SK-N-SH (cell line): ENCODE measurements at regions not wholly inside any gene's neighbourhood (a gene's known extent, or its start where the extent isn't known, plus 50 kb on each side); places are given as distances from the start of the nearest gene placed in this dataset.

ENCODE experiments used
- CTCF ChIA-PET: fragments of 300-600, 350-600 bp; formaldehyde crosslinking; extraction: SDS; loops from one replicate; lab custom pipeline; 2021; lab: Yijun Ruan, JAX
- POLR2A ChIA-PET: fragments of 350-600 bp; sonication (Branson Sonifier 250); formaldehyde crosslinking; extraction: SDS; loops from one replicate; lab custom pipeline; 2020; ENCODE audit warnings: antibody characterized with exemption, inconsistent platforms; lab: Yijun Ruan, JAX
- DNase-seq: peaks from one replicate; pipeline ENCODE4 v3.0.0; 2012
- H2AFZ ChIP-seq: fragments of 200-600 bp; sonication (generic); 2 replicates; pipeline ENCODE4 v1.8.1; 2016; ENCODE audit warnings: antibody characterized with exemption, mild to moderate bottlenecking, low read depth
- H3F3A ChIP-seq: fragments of 200-600 bp; sonication (generic); replicated peaks from 2 replicates; pipeline ENCODE3; 2016; ENCODE audit warnings: antibody characterized with exemption, mild to moderate bottlenecking; ENCODE audit not compliant: insufficient read depth
- H3K27ac ChIP-seq, 2 experiments: fragments of 200-500 bp in 1 of 2; fragments of 200-600 bp in 1 of 2; sonication (Bioruptor generic) in 1 of 2; sonication (generic), shearing (Covaris generic) in 1 of 2; 2 replicates each; pipeline versions ENCODE4 v1.5.1 to v1.6.1; 2014 to 2016; ENCODE audit warnings: low read depth in 2 of 2, inconsistent platforms in 1 of 2, low read length in 1 of 2, mild to moderate bottlenecking in 1 of 2, mixed read lengths in 1 of 2
- H3K27me3 ChIP-seq: fragments of 200-600 bp; sonication (generic), shearing (Covaris generic); 2 replicates; pipeline ENCODE4 v1.6.1; 2016; ENCODE audit warnings: mixed run types; ENCODE audit not compliant: insufficient read depth
- H3K36me3 ChIP-seq, 2 experiments: fragments of 200-500 bp in 1 of 2; fragments of 200-600 bp in 1 of 2; sonication (Bioruptor generic) in 1 of 2; sonication (generic) in 1 of 2; replicated peaks in 1 of 2; 2 replicates each; pipeline versions ENCODE3 to v1.5.1; 2014 to 2016; ENCODE audit warnings: low read length in 1 of 2, mild to moderate bottlenecking in 1 of 2; ENCODE audit not compliant: insufficient read depth in 2 of 2, control insufficient read depth in 1 of 2
- H3K4me1 ChIP-seq, 2 experiments: fragments of 200-500 bp in 1 of 2; fragments of 200-600 bp in 1 of 2; sonication (Bioruptor generic) in 1 of 2; sonication (generic), shearing (Covaris generic) in 1 of 2; 2 replicates each; pipeline versions ENCODE4 v1.5.1 to v1.6.1; 2014 to 2016; ENCODE audit warnings: low read depth in 1 of 2, low read length in 1 of 2, mixed run types in 1 of 2; ENCODE audit not compliant: insufficient read depth in 2 of 2, control insufficient read depth in 1 of 2
- H3K4me2 ChIP-seq: fragments of 200-600 bp; sonication (generic), shearing (Covaris generic); 2 replicates; pipeline ENCODE4 v1.6.1; 2017; ENCODE audit warnings: mixed run types
- H3K4me3 ChIP-seq, 2 experiments: fragments of 200-500 bp in 1 of 2; fragments of 200-600 bp in 1 of 2; sonication (Bioruptor generic) in 1 of 2; sonication (generic), shearing (Covaris generic) in 1 of 2; 2 replicates each; pipeline versions ENCODE4 v1.5.1 to v1.8.1; 2014 to 2016; ENCODE audit warnings: low read depth in 2 of 2, inconsistent platforms in 1 of 2, low read length in 1 of 2, mild to moderate bottlenecking in 1 of 2, mixed read lengths in 1 of 2, moderate library complexity in 1 of 2
- H3K79me2 ChIP-seq: fragments of 200-600 bp; sonication (generic); 2 replicates; pipeline ENCODE4 v1.8.1; 2017; ENCODE audit warnings: mild to moderate bottlenecking; ENCODE audit not compliant: insufficient read depth
- H3K9ac ChIP-seq: fragments of 200-600 bp; sonication (generic); 2 replicates; pipeline ENCODE4 v1.6.1; 2017; ENCODE audit warnings: mixed run types
- H3K9me2 ChIP-seq: fragments of 200-600 bp; sonication (generic); 2 replicates; pipeline ENCODE4 v1.6.1; 2017; ENCODE audit warnings: mixed run types
- H3K9me3 ChIP-seq: fragments of 200-600 bp; sonication (generic); 2 replicates; pipeline ENCODE4 v1.6.1; 2017; ENCODE audit warnings: mixed run types, mild to moderate bottlenecking, moderate library complexity
- H4K20me1 ChIP-seq: fragments of 200-600 bp; sonication (generic); 2 replicates; pipeline ENCODE4 v1.6.1; 2017; ENCODE audit warnings: mild to moderate bottlenecking, mixed run types; ENCODE audit not compliant: insufficient read depth
- ELF1 ChIP-seq: IDR thresholded peaks from 2 replicates; pipeline ENCODE4 v1.4.0; 2012
- EP300 ChIP-seq, 2 experiments: IDR thresholded peaks; 2 replicates each; pipeline versions ENCODE4 v1.4.0 to v1.6.1; 2012; ENCODE audit warnings: borderline replicate concordance in 1 of 2, low read depth in 1 of 2, low read length in 1 of 2
- FOSL2 ChIP-seq: IDR thresholded peaks from 2 replicates; pipeline ENCODE4 v1.4.0; 2012; ENCODE audit warnings: low read depth, mild to moderate bottlenecking, moderate library complexity, borderline replicate concordance
- FOXJ3 ChIP-seq: sonication (generic); formaldehyde crosslinking; IDR thresholded peaks from 2 replicates; pipeline ENCODE4 v1.5.1; 2020; ENCODE audit warnings: mild to moderate bottlenecking, missing genetic modification reagents
- GABPA ChIP-seq: IDR thresholded peaks from 2 replicates; pipeline ENCODE4 v1.4.0; 2012; ENCODE audit warnings: low read depth, mild to moderate bottlenecking
- GATA2 ChIP-seq: sonication (generic); formaldehyde crosslinking; IDR thresholded peaks from 2 replicates; pipeline ENCODE4 v1.5.0; 2020; ENCODE audit warnings: mild to moderate bottlenecking, missing genetic modification reagents
- JUND ChIP-seq: IDR thresholded peaks from 2 replicates; pipeline ENCODE4 v1.4.0; 2012
- MXI1 ChIP-seq: IDR thresholded peaks from 2 replicates; pipeline ENCODE4 v1.6.1; 2012; ENCODE audit warnings: mild to moderate bottlenecking, low read depth, low read length, improper control_type of control experiment
- NRF1 ChIP-seq: IDR thresholded peaks from 2 replicates; pipeline ENCODE4 v1.6.1; 2012; ENCODE audit warnings: low read depth, mild to moderate bottlenecking, low read length
- POLR2AphosphoS5 ChIP-seq: IDR thresholded peaks from 2 replicates; pipeline ENCODE4 v1.6.1; 2012; ENCODE audit warnings: low read depth, low read length
- RFX5 ChIP-seq: IDR thresholded peaks from 2 replicates; pipeline ENCODE4 v1.6.1; 2012; ENCODE audit warnings: mild to moderate bottlenecking, improper control_type of control experiment, low read length
- RXRA ChIP-seq: IDR thresholded peaks from 2 replicates; pipeline ENCODE4 v1.4.0; 2012; ENCODE audit warnings: low read depth, mild to moderate bottlenecking, borderline replicate concordance
- SIN3A ChIP-seq: IDR thresholded peaks from 2 replicates; pipeline ENCODE4 v1.6.1; 2012; ENCODE audit warnings: low read depth, mild to moderate bottlenecking, low read length, moderate library complexity, borderline replicate concordance
- TCF12 ChIP-seq: IDR thresholded peaks from 2 replicates; pipeline ENCODE4 v1.4.0; 2012
- TEAD4 ChIP-seq: IDR thresholded peaks from 2 replicates; pipeline ENCODE4 v1.4.0; 2012; ENCODE audit warnings: mild to moderate bottlenecking, borderline replicate concordance; ENCODE audit not compliant: insufficient read depth
- YY1 ChIP-seq: IDR thresholded peaks from 2 replicates; pipeline ENCODE4 v1.4.0; 2012; ENCODE audit warnings: low read depth, mild to moderate bottlenecking
- WGBS: methylation state at CpG from one replicate; pipeline ENCODE4 v1.1.6; 2017; ENCODE audit warnings: low lambda C conversion rate; 5-methylcytosine and 5-hydroxymethylcytosine counted together
- TF ChIP-seq, protein P1 (sequence below): IDR thresholded peaks from 2 replicates; pipeline ENCODE4 v1.4.0; 2012; ENCODE audit warnings: low read depth
- TF ChIP-seq, protein P2 (sequence below): fragments of 150-350 bp; IDR thresholded peaks from 2 replicates; pipeline ENCODE4 v1.6.1; 2017; ENCODE audit warnings: antibody characterized with exemption, low read length, low read depth, borderline replicate concordance
- TF ChIP-seq, protein P3 (sequence below): fragments of 150-350 bp; IDR thresholded peaks from 2 replicates; pipeline ENCODE4 v1.6.1; 2016; ENCODE audit warnings: mild to moderate bottlenecking, low read depth, low read length
- TF ChIP-seq, protein P4 (sequence below): IDR thresholded peaks from 2 replicates; pipeline ENCODE4; 2012
- TF ChIP-seq, protein P5 (sequence below): IDR thresholded peaks from 2 replicates; pipeline ENCODE4 v1.4.0; 2012; ENCODE audit warnings: low read depth, borderline replicate concordance
- TF ChIP-seq, protein P6 (sequence below): fragments of 200-600 bp; sonication (generic); IDR thresholded peaks from 2 replicates; pipeline ENCODE4 v1.6.1; 2017; ENCODE audit warnings: antibody characterized with exemption, mild to moderate bottlenecking, moderate library complexity

DNA sequence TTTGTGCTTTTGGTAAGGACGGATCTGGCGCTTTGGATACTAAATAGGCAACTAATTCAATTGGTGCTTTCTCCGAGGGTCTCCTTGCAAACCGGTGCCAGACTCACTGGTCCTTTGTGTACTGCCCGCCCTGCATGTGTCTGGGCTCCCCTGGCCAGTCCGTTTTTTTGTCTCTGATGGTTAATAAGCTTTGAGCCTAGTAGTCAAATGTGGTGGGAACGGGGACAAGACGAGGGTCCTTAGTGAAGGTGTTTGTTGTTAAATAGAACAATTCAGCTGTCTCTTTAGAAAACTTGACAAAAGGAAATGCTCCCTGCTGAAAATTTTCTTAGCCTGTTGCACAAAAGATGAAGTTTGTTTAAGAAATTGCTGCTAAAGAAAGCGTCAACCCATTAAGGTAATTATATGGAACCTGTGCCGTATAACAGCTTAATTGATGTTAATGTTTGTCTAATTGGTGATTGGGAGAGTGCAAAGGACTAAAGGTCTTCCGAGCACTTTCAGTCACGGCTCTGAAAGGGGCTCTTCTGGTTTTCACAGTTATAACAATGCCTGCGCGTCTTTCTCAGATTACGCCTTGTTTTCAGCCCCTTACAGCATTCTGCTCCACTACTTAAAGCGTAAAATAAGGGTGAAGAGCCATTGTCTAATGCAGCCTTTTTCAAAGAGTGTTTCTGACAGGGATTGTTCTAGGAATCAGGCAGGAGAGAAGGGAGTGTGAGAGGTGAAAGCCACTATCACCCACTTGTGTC lies 537.4 kb downstream of the PRKD1 start:
- ChIA-PET POLR2A (no interaction called here), CTCF (no interaction called here)
- Histone ChIP-seq H3K9me2 (no peaks in the 10 kb centered on the region), H4K20me1 (no peaks in the 10 kb centered on the region), H3K27me3 (peaks cover 12% of the 10 kb centered on the region), H2AFZ (no peak overlapping the region), H3K4me1 (no peaks in the 10 kb centered on the region), H3K79me2 (no peaks in the 10 kb centered on the region), H3F3A (no peaks in the 10 kb centered on the region), H3K9ac (no peak overlapping the region), H3K4me3 (no peak overlapping the region), H3K27ac (no peak overlapping the region), H3K36me3 (no peaks in the 10 kb centered on the region), H3K9me3 (no peaks in the 10 kb centered on the region), H3K4me2 (no peak overlapping the region)
- TF ChIP-seq ELF1 (no peak), TCF12 (no peak), MXI1 (no peak), FOSL2 (no peak), JUND (no peak), POLR2AphosphoS5 (no peak), YY1 (no peak), NRF1 (no peak), GATA2 (CRISPR knock-in tag) (no peak), RXRA (no peak), GABPA (no peak), TEAD4 (no peak)
- TF ChIP-seq, protein P1, sequence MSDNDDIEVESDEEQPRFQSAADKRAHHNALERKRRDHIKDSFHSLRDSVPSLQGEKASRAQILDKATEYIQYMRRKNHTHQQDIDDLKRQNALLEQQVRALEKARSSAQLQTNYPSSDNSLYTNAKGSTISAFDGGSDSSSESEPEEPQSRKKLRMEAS: no peak
- TF ChIP-seq, protein P2, sequence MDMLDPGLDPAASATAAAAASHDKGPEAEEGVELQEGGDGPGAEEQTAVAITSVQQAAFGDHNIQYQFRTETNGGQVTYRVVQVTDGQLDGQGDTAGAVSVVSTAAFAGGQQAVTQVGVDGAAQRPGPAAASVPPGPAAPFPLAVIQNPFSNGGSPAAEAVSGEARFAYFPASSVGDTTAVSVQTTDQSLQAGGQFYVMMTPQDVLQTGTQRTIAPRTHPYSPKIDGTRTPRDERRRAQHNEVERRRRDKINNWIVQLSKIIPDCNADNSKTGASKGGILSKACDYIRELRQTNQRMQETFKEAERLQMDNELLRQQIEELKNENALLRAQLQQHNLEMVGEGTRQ: no peak
- TF ChIP-seq, protein P3, sequence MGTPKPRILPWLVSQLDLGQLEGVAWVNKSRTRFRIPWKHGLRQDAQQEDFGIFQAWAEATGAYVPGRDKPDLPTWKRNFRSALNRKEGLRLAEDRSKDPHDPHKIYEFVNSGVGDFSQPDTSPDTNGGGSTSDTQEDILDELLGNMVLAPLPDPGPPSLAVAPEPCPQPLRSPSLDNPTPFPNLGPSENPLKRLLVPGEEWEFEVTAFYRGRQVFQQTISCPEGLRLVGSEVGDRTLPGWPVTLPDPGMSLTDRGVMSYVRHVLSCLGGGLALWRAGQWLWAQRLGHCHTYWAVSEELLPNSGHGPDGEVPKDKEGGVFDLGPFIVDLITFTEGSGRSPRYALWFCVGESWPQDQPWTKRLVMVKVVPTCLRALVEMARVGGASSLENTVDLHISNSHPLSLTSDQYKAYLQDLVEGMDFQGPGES: no peak
- TF ChIP-seq, protein P4, sequence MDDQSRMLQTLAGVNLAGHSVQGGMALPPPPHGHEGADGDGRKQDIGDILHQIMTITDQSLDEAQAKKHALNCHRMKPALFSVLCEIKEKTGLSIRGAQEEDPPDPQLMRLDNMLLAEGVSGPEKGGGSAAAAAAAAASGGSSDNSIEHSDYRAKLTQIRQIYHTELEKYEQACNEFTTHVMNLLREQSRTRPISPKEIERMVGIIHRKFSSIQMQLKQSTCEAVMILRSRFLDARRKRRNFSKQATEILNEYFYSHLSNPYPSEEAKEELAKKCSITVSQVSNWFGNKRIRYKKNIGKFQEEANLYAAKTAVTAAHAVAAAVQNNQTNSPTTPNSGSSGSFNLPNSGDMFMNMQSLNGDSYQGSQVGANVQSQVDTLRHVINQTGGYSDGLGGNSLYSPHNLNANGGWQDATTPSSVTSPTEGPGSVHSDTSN: no peak
- 3% methylated on average over 16 of the region's 16 CpGs for WGBS
- DNase-seq: no peak

DNA sequence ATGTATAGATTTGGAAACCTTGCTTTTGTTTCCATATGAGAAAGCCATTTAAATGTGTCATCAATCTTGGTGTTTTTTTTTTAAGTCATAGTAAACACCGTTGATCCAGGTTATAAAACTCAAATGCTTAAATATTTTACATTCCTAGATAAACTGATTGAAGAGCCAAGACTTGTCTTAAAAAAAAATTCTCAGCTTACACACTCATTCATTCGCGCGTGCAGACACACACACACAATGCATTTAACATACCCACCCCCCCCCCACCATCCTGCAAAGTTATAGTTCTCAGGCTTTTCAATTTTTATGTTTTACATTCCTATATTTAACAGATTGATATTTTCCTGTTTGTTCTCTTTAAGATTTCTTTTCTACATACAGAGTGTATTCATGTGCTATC lies 536.4 kb downstream of the PRKD1 start:
- WGBS: 12% methylated on average over 4 of the region's 4 CpGs
- H3F3A ChIP-seq: no peaks in the 10 kb centered on the region
- no peaks in the 10 kb centered on the region for H3K9me3 ChIP-seq
- no peak for DNase-seq
- H3K27me3 ChIP-seq: peaks cover 12% of the 10 kb centered on the region
- no peak overlapping the region for H2AFZ ChIP-seq
- H3K27ac ChIP-seq: no peak overlapping the region
- no peaks in the 10 kb centered on the region for H3K4me1 ChIP-seq
- H3K4me2 ChIP-seq: no peak overlapping the region
- CTCF ChIA-PET: no interaction called here
- POLR2A ChIA-PET: no interaction called here
- H4K20me1 ChIP-seq: no peaks in the 10 kb centered on the region
- H3K9me2 ChIP-seq: no peaks in the 10 kb centered on the region
- H3K4me3 ChIP-seq: no peak overlapping the region
- TF ChIP-seq SIN3A (no peak), EP300 (IDR thresholded peaks at IDR 0.05; ENCODE audit: borderline replicate concordance in 1 of 2, low read depth in 1 of 2, low read length in 1 of 2) (no peak), POLR2AphosphoS5 (no peak), FOXJ3 (CRISPR knock-in tag) (no peak), RFX5 (no peak), GATA2 (CRISPR knock-in tag) (no peak)
- TF ChIP-seq, protein P5, sequence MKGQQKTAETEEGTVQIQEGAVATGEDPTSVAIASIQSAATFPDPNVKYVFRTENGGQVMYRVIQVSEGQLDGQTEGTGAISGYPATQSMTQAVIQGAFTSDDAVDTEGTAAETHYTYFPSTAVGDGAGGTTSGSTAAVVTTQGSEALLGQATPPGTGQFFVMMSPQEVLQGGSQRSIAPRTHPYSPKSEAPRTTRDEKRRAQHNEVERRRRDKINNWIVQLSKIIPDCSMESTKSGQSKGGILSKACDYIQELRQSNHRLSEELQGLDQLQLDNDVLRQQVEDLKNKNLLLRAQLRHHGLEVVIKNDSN: no peak
- TF ChIP-seq, protein P6, sequence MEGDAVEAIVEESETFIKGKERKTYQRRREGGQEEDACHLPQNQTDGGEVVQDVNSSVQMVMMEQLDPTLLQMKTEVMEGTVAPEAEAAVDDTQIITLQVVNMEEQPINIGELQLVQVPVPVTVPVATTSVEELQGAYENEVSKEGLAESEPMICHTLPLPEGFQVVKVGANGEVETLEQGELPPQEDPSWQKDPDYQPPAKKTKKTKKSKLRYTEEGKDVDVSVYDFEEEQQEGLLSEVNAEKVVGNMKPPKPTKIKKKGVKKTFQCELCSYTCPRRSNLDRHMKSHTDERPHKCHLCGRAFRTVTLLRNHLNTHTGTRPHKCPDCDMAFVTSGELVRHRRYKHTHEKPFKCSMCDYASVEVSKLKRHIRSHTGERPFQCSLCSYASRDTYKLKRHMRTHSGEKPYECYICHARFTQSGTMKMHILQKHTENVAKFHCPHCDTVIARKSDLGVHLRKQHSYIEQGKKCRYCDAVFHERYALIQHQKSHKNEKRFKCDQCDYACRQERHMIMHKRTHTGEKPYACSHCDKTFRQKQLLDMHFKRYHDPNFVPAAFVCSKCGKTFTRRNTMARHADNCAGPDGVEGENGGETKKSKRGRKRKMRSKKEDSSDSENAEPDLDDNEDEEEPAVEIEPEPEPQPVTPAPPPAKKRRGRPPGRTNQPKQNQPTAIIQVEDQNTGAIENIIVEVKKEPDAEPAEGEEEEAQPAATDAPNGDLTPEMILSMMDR: no peak
- H3K36me3 ChIP-seq: no peaks in the 10 kb centered on the region
- no peaks in the 10 kb centered on the region for H3K79me2 ChIP-seq
- no peak overlapping the region for H3K9ac ChIP-seq
